ENCODE measurements at regions not wholly inside any gene's neighbourhood (a gene's known extent, or its start where the extent isn't known, plus 50 kb on each side); places are given as distances from the start of the nearest gene placed in this dataset.
"Not testable (repeated sequence)": the region's sequence is repeated elsewhere in the genome, so short reads cannot be mapped to it uniquely, and the experiment has no call there.

DNA sequence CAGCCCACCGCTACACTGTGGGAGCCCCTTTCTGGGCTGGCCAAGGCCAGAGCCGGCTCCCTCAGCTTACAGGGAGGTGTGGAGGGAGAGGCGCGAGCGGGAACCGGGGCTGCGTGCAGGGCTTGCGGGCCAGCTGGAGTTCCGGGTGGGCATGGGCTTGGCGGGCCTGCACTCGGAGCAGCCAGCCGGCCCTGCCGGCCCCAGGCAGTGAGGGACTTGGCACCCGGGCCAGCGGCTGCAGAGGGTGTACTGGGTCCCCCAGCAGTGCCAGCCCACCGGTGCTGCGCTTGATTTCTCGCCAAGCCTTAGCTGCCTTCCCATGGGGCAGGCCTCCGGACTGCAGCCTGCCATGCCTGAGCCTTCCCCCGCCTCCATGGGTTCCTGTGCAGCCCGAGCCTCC is 306.2 kb downstream of the PPP4R3C start:
- not testable (repeated sequence) for DNase-seq (ENCODE audit: low read depth)

GRCh38 chrX:27136325-27136724 is 326.8 kb downstream of the PPP4R3C start:
- DNase-seq (ENCODE audit: low read depth) = no peak

DNA sequence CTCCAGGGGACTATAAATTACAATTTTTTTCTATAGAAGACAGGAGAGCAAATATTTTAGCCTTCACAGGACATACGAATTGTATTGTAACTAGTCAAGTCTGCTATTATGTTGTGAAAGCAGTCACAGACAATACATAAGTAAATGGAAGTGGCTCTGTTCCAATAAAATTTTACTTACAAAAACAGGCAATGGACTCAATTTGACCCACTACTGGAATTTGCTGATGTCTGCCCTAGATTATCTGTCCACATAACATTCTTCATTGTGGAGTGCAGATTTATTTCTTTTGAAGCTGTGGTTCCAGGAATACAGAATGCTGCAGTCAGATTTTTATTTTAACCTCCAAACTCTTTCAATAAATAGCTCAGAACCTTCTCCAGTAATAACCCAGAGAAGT is 330.3 kb downstream of the PPP4R3C start:
- no peak for DNase-seq (ENCODE audit: low read depth)

GRCh38 chrX:27087176-27087575 is 376.0 kb downstream of the PPP4R3C start:
- DNase-seq (ENCODE audit: low read depth) = not testable (repeated sequence)

GRCh38 chrX:27086237-27086636 is 376.9 kb downstream of the PPP4R3C start:
- no peak for DNase-seq (ENCODE audit: low read depth)

GRCh38 chrX:27085346-27085745 is 377.8 kb downstream of the PPP4R3C start:
- DNase-seq (ENCODE audit: low read depth) = no peak

GRCh38 chrX:27078371-27078770 is 384.8 kb downstream of the PPP4R3C start:
- DNase-seq (ENCODE audit: low read depth) = no peak

DNA sequence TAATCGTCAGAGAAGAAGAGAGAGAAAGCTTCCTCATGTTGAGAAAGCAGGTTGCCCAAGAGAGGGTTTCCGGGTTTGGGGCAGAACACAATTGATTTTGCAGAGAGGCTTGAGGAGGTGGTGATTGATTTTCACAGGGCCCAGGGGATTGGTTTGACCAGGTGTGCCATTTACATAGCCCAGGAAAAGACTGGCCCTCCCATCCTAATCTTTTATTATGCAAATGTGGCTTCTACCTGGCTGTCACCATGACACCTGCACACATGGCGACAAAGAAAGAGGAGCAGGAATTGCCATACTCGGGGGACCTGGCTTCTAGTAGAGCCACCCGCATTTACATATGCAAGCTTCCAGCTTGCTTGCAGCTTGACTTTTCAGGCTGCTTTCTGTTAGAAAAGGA is 405.3 kb downstream of the PPP4R3C start:
- DNase-seq (ENCODE audit: low read depth) = no peak

DNA sequence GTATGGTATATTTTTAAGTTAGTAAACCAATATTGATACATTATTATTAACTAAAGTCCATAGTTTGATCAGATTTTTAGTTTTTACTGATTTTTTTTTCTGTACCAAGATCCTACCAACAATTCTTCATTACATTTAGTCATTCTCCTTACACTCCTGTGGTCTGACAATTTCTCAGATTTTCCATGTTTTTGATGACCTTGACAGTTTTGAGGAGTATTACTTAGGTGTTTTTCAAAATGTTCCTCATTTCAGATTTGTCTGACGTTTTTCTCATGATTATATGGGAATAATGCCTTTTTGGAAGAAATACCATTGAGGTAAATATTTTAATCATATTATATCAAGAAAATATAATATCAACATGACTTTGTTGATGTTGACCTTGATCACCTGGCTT is 423.8 kb downstream of the PPP4R3C start:
- no peak for DNase-seq (ENCODE audit: low read depth)

- no peak for DNase-seq (ENCODE audit: low read depth)
Observed at GRCh38 chrX:27008486-27008885, 454.7 kb downstream of the PPP4R3C start.

GRCh38 chrX:26999634-27000033 is 463.5 kb downstream of the PPP4R3C start:
- DNase-seq (ENCODE audit: low read depth) = no peak

DNA sequence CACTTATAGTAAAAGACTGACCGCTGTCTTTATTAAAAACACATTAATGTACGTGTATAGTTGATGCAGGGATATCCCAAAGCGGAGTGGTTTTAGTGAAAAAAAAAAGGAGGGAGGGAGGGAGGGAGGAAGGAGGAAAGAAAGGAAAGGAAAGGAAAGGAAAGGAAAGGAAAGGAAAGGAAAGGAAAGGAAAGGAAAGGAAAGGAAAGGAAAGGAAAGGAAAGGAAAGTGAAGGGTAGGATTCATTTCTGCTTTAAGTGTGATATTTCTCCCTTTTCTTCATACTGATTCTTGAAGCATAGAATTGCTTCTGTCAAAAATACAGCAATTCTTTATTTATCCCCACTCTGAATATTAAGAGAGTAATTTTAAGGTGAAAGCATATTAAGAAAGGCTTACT is 504.9 kb downstream of the PPP4R3C start:
- DNase-seq (ENCODE audit: low read depth) = no peak

- no peak for DNase-seq (ENCODE audit: low read depth)
Observed at GRCh38 chrX:26954029-26954428, 509.1 kb downstream of the PPP4R3C start.

- no peak for DNase-seq (ENCODE audit: low read depth)
Observed at GRCh38 chrX:26952213-26952612, 510.9 kb downstream of the PPP4R3C start.

GRCh38 chrX:26927419-26927818 is 535.7 kb downstream of the PPP4R3C start:
- no peak for DNase-seq (ENCODE audit: low read depth)

- DNase-seq (ENCODE audit: low read depth) = no peak
Observed at GRCh38 chrX:26925088-26925487, 538.1 kb downstream of the PPP4R3C start.

DNA sequence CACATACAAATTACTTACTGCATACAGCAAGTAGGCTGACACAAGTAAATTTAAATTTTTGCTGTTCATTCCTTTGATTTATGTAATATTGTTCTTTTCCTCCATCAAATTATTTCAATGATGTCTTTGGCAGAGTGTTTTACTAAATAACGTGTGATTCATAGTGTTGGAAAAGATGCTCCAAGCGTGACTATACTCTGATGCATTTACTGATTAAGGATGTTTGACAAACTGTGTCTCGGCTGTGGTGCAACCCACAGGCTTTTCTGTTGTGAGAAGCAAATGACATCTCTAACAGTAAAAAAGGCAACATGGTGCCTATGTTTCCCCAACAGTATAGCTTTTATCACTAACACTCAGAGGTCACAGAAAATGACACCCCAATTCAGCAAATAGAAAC is 540.9 kb downstream of the PPP4R3C start:
- DNase-seq (ENCODE audit: low read depth) = no peak

- no peak for DNase-seq (ENCODE audit: low read depth)
Observed at GRCh38 chrX:26918631-26919030, 544.5 kb downstream of the PPP4R3C start.

DNA sequence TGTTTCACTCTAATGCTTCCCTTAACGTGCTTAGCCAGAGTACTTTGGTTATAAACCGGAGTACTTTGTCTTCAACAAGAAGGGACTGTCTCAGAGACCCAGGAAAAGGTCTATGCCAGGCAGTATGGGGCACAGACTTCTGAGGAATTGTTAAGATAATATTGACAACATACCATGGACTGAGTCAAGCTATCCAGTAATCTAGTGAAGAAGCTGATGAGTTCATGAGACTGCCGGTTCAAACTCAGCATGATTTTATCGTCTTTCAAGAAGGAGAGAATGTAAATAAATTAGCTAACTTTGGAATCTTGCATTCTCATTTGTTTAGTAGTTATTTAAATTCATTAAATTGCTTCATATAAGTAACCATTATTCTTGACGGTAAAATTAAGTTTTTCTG is 546.1 kb downstream of the PPP4R3C start:
- DNase-seq (ENCODE audit: low read depth) = no peak

- DNase-seq (ENCODE audit: low read depth) = no peak
Observed at GRCh38 chrX:26915064-26915463, 548.1 kb downstream of the PPP4R3C start.

- DNase-seq (ENCODE audit: low read depth) = no peak
Observed at GRCh38 chrX:26914232-26914631, 548.9 kb downstream of the PPP4R3C start.

GRCh38 chrX:26911785-26912184 is 551.4 kb downstream of the PPP4R3C start:
- not testable (repeated sequence) for DNase-seq (ENCODE audit: low read depth)

GRCh38 chrX:26909728-26910127 is 553.4 kb downstream of the PPP4R3C start:
- no peak for DNase-seq (ENCODE audit: low read depth)

GRCh38 chrX:26908218-26908617 is 554.9 kb downstream of the PPP4R3C start:
- no peak for DNase-seq (ENCODE audit: low read depth)

DNA sequence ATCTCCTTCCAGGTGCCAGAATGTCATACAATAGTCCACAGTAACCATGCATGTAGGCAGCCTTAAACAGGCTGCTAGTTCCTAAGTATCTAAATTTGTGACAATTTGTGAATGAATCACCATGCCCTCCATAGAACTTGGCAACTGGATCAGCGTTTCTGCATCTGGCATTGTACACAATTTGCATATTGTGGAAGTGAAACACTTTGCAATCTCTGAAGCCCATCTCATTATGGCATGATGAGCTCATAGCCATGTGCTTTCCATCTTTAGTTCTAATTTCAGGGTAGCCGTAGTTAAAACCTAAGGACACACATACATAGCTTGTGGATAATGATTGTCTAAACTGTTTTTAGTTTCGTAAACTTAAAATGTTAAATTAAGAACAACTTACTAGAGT is 573.6 kb downstream of the PPP4R3C start:
- no peak for DNase-seq (ENCODE audit: low read depth)
